HG02610 (cell line): ENCODE measurements at regions not wholly inside any gene's neighbourhood (a gene's known extent, or its start where the extent isn't known, plus 50 kb on each side); places are given as distances from the start of the nearest gene placed in this dataset.
"Not testable (repeated sequence)": the region's sequence is repeated elsewhere in the genome, so short reads cannot be mapped to it uniquely, and the experiment has no call there.

Experiments used
- ATAC-seq: cut with Tn5 transposase; IDR thresholded peaks from one replicate; pipeline ENCODE4 v1.9.1; 2021; ENCODE audit warnings: mild to moderate bottlenecking, moderate library complexity; ENCODE audit not compliant: unreplicated experiment

DNA sequence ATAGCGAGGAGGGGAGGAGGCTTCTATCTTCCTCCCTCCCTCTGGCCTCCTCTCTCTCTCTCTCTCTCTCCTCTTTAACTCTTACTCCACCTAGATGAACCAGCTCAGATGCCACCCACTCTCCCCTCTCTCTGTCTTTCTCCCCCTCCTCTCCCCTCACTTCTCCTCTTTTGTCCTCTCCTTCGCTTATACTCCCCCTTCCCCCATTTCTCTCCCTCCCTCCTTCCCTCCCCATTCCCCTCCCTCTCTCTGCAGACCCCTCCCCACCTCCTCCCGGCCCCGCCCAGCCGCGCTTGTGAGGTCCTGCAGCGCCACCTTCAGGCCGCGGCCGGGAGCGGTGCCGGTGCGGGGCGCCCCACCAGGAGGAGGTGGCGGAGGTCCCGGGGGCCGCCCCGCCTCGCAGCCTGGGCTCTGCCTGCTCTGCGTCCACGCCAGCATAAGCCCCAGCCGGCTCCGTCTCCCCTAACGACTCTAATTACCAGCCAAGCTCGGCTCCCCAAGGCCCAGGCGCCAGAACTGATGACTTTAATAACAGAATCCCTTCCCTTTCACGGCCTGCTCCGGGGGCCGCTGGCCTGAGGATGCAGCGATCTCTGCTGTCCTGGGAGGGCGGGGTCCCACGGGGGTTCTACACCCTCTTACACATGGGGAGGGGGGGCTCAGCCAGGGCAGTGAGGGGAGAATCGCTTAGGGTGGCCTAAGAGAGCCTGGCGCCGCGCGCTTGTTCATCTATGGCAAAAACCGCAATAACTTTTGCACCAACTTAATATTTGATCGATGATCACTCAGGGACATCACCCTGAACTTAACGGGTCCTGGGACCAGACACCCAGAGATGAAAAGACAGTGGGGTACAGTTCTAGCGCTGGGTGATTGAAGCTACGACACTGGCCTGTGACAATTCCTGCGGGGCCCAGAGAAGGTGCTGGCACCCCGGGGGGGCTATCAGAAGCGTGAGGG lies 637.3 kb downstream of the MATN1 start:
- no peak for ATAC-seq

DNA sequence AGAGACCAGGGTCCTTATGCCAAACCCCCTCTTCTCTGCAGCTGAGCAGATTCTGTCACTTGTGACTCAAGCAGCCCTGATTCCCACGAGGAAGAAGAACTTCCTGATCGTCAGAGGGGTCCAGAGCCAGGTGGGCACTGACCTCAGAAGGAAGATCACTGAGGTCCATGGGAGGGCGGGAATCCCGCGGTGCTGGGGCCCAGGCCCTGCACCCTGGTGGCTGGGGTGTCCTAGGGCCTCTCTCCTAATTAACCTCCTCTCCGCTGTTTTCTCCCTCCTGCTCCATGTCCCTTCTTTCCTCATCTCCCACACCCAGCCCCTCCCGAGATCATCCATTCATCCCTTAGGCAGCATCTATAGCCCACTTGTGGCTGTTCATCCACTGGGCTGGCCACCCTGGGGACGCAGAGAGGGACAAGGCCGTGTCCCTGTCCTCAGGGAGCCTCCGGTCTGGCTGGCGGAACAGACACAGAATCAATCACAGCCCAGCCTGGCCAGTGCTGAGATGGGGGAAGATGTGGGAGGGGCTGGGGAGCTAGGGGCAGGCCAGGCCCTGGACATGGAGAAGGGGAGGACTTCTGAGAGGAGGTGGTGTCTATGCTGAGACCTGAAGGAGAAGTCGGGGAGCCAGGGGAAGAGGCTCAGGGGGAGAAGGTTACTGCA lies 638.3 kb downstream of the MATN1 start:
- ATAC-seq, result no peak

DNA sequence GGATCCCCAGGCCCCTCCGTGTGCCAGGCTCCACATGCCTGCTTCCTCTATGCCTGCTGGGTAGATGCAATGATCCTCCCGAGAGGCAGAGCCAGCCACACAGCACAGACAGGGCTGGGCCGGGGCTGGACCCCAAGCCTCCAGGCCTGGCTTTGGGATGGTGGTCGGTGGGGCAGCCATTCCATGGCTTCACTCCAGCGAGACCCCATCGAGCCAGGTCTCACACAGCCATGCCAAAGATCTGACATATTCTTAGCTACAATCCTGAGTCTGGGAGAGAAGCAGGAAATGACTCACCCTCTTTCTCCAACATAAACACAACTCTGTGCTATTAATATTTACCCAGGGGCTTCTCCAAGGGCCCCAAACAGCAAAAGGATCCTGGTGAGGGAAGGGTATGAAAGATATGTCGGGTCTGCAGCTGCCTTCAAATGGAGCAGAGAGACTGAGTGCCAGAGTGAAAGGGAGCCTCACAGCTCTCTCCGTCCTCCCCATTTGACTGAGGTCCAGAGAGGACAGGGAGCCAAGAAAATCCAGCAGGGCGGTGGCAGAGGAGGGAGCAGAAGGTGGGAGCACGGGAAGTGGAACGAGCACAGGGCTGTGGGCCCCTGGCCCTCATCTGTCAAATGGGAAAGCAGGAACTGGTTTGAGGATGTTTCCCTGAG lies 639.5 kb downstream of the MATN1 start:
- no peak for ATAC-seq

DNA sequence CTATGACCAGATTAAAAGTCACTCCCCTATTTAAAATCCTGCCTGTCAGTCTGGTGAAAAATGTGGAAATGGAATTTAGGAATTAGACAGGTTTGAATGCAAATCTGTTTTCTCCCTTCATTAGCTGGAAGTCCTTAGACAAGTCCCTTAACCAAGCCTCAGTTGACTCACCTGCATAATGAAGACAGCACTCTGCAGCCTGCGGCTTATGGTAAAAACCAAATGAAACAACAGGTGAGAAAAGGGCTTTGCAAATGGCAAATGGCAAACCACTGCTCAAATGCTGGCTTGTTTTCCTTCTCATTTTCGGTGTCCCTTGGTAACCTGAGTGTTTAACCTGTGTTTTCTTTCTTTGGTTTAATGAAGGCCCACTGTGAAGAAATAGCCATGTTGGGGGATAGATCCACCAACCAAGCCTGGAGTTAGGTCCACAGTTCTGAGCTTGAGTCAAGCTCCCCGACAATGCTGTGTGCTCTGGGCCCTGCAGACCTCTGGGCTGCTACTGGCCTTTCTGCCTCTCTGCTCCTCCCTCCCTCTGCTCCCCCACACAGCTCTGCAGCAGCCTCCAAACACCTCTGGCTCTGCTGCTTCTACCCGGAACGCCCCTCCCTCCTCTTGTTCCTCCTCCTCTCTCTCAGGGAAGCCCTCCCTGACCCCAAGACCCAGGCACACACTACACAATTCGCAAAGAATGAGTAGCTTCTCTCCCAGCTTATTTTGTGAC lies 641.8 kb downstream of the MATN1 start:
- no peak for ATAC-seq

DNA sequence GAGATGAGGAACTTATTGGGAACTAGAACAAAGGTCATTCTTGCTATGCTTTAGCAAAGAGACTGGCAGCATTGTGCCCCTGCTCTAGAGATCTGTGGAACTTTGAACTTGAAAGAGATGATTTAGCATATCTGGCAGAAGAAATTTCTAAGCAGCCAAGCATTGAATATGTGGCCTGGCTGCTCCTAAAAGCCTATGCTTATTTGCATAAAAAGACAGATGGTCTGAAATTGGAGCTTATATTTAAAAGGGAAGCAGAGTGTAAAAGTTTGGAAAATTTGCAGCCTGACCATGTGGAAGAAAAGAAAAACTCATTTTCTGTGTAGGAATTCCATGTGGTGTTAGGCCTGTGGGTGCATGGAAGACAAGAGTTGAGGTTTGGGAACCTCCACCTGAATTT lies 647.5 kb downstream of the MATN1 start:
- ATAC-seq, result not testable (repeated sequence)

DNA sequence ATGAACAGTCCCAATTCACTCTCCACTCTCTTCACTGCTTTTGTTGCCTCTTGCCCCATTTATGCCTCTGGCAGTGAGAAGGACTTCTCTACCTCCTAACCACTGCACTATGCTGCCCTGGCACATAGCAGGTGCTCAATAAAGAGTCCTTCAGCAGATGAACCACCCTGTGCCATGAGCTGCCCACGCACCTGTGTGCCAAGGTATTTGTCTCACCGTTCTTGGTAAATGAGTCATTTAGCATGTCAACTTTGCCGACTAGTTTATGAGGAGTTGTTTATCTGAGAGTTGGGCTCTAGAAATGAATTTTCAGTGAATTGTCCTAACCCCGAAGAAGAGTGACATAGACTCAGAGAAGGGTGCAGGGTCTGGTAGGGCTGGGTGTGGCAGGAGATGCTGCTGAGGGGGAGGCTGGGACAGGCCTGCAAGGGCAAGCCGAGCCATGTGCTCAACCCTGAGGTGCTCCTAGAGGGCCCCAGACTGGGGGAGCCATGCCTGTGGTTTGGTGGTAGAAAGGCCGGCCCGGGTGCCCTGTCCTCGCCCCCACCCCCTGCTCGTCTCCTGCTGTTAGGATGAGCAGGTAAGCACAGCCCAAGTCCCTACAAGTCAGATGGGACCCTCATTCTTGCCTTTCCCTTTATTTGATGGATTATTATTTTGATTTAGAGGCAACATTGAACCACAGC lies 654.5 kb downstream of the MATN1 start:
- no peak for ATAC-seq

DNA sequence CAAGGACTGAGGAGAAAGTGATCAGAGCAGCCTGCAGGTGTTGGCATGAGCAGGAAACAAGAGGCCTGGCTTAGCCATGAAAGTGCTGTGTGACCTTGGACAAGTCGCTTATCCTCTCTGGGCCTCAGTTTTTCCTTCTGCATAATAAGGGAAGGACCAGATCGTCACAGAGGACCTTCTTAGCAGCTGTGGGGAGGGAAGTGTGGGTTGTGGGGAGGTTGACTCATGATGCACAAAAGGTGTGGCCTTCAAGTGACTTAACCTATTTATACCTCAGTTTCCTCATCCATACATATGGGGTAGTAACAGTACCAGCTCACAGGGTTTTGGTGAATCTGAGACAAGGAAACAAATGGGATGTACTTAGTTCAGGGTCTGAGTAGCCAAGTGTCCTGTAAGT lies 658.8 kb downstream of the MATN1 start:
- no peak for ATAC-seq

DNA sequence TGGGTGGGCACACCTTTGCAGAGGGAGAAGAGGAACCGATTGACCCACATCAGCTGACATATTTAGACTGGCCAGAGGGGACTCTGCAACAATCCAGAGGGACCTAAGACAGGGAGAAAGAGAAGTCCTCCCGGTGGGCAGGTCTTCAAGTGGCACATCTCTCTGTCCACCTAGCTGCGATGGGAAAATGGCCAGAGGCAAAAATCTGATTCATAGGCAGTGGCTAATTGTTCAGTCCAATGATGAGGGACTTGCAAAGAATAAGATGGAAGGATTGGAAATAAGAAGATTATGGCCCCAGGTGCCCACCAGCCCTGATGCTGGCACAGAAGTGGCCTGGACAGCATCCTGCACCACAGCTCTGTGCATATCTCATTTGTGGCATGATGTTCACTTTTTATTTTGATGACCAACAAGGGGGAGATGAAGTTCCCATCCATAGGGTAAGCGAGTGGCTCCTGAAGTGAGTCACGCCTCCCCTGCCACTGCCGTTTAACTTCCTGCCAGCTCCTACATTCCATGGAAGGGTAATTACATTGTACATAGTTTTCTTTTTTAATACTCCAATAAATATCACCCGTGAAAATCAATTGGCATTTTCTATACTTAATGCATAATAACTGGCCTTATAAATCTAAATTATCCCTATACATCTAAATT lies 659.6 kb downstream of the MATN1 start:
- ATAC-seq, result no peak

DNA sequence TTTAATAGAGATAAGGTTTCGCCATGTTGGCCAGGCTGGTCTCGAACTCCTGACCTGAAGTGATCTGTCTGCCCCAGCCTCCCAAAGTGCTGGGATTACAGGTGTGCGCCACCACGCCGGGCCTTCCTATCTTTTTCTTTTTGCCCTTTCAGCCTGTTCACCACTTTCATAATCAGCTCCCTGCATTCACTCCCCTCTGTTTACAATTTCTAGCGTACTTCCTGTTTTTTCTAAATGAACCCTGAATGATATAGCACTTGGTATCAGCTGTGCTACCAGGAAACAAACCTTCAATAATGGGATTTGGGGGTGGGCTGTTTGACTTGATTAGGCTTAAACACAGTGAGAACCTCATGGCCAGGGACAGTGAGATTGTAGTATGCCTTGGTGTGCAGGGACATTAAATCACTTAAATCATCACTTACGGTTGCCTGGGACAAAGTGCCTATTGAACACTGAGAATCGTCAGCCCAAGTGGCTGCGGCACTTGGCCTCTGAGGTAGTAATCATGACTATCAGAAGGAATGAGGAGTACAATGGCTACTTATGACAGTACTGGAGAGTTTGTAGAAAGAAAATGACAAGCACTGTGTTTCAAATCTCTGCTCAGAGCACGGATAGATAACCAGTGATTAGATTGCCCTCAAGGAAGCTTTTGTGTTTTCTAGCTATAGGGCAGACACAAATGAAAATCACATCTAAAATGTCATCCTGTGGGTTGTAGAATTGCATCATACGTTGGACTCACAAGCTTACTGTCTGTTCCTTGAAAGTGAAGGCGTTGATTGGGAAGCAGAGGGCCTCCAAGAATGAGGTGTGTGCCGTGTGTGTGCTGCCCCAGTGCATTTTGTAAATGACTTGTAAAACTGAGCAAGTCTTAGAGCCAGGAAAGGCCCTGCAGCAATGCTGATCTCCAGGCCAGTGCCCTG lies 661.8 kb downstream of the MATN1 start:
- ATAC-seq, result no peak

DNA sequence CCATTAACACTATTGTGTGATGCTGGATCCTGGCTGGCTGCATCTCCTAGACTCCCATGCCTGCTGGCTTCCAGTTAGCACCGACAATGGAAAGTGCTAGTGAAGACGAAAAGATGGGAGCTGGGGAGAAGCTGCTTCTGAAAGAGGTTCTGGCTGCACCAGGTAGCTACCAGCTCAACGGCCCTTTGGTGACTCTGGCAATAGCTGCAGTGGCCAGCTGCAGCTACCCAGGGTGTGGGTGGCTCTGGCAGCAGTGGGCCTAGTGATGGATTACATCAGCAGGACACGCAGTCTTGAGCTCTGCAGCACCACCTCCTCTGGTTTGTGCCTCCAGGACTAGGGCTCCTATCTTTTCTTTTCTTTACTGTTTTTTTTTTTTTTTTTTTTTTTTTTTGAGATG lies 662.6 kb downstream of the MATN1 start:
- ATAC-seq, result no peak

DNA sequence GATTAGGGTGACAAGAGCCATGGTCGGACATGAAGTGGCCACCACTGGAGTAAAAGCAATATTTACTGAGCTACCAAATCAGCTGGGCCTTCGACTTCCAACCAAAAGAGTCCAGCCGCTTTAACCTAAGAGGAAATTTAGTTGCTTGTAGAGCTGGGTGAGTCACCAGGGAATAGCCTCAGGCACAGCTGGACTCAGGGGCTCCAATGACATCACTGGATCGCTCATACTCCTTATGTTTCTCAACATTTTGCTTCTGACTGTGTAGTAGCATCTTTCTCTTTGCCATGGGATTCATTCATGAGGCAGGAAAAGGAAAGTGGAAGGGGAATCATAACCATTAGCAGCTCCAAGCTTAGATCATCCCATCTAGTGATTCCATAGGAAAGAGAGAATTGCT lies 664.4 kb downstream of the MATN1 start:
- no peak for ATAC-seq

DNA sequence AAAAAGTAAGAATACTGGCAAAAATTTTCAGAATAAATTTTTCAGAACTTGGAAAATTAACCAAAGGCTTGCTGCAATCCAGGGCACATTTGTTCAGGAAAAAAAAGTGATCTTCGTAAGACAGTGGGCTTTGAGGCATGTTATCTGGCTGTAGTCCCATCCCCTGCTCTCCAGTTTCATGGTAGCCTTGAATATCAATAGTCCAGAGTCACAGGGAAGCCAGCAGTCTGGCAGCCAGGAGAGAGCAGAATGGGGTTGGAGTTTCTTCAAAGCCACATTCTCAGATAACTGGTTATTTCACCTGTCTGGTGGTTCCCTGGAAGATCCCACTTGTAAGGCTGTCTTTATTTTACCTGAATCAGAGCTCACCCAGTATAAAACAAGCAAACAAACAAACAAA lies 669.3 kb downstream of the MATN1 start:
- no peak for ATAC-seq

DNA sequence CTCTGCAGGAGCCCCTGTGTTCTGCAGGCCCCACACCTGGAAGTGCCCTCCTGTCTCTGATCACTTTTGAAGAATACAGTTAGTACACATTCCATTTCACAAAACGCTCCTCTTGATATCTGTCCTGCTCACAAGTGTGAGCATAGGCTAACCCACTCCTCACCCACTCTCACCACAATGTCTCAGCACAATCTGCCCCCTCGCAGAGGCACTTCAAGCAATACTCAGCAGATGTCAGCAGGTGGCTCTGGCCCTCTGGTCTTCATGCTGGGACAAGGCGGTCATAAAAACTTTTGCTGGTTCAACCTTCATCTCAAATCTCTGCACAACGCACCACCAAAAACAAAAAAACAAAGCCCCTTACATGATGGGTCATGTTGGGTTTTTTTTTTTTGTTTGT lies 671.2 kb downstream of the MATN1 start:
- ATAC-seq, result no peak

DNA sequence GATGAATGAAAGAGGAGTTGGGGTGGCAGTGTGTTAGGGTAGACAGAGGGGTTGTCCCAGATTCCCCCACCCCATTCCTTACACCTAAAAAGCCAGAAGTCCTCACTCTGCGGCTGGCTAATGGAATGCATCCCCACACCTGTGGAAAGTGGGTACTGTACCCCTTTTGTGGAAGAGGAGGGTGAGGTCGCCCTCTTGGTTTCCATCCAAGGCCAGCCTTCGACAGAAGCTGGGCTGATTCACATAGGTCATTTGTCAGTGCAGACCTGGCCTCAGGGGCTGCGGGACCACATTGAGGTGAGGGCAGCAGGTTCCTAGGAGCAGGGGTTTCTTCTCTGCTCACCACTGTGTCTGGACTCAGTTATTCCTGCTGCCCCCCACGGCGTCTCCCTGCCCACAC lies 671.6 kb downstream of the MATN1 start:
- no peak for ATAC-seq

DNA sequence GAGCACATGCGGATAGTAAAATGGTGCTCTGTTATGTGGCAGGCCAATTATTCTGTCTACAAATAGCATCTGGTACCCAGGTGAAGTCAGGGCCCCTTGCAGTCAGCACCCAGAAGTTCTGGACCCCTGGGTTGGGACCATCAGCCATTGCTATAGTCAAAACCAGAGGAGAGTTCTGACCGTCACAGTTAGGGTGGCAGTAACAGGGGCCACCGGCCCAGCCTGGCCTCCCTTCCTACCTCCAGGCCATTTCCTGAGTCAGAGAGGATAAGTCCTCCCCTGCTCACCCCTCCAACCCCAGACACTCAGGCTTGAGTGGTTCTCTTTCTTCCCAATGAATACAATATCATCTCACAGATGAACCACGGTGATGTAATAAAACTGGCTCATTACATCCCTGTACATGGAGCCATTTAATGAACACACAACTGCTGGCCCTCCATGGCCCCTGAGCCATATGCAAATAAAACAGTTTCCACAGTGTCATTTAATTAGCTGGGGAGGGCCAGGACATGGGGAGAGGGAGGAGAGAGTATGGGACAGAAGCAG lies 673.6 kb downstream of the MATN1 start:
- no peak for ATAC-seq

DNA sequence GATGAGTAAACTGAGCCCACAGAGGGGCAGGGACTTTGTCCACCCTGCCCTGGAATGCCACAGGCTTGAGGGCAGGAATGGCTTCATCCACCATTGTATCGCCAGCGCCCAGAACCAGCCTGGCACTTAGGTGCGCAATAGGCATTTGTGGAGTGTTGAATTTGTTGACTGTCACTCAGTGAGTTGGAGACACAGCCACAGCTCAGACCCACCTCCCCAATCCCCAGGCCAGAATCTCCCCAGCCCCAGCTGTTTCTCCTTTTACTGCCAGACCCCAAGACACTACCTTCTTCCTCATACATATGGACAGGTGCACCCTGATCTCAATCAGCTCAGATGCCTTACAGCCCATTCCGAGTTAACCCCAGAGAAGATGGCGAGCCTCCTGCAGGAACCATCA lies 674.5 kb downstream of the MATN1 start:
- ATAC-seq, result no peak

DNA sequence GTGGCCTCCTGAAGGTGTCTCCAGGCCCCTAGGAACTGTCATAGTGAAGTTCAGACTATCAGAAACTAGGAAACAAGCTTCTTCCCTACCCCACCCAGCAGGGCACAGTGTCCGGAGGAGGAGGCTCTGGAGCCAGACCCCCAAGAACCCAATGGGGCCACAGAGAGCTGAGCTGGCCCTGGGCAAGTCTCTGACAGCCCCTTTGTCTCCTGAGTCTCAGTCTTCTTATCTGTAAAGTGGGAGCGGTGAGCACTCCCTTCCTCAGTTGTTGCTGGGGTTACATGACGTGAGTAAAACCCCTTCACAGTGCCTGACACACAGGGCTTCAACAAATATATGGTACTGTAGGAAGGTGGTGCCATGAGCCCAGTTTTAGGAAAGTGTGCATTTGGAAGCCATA lies 675.8 kb downstream of the MATN1 start:
- ATAC-seq, result no peak

DNA sequence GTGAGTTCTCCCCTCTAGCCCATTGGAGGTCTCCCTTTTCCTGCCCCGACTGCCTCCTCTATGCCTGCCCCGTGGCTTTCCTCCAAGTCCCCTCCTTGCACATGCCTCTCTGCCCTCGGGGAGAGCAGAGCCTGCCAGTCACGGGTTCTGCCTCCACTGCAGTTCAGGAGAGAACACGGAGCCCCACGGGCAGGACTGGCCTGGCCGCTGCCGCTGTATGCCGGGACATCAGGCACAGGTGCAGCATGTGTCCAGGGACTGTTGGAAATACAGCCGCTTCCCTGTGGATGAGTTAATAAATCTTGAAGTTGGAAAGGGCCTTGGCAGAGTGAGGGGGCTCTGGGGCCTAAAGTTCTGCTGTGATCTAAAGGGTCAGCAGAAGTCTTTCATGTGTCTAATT lies 676.6 kb downstream of the MATN1 start:
- ATAC-seq, result no peak
